KMS-11 (cell line): ENCODE measurements at regions not wholly inside any gene's neighbourhood (a gene's known extent, or its start where the extent isn't known, plus 50 kb on each side); places are given as distances from the start of the nearest gene placed in this dataset.
"Not testable (repeated sequence)": the region's sequence is repeated elsewhere in the genome, so short reads cannot be mapped to it uniquely, and the experiment has no call there.

Experiments
- H2AFZ ChIP-seq: fragments of 200-600 bp; sonication (generic); 2 replicates; pipeline ENCODE4 v1.6.1; 2016; ENCODE audit warnings: antibody characterized with exemption, mixed run types, low read depth
- H3K27ac ChIP-seq: fragments of 200-600 bp; sonication (generic); 2 replicates; pipeline ENCODE4 v1.6.1; 2016; ENCODE audit warnings: mild to moderate bottlenecking, mixed run types
- H3K27me3 ChIP-seq: fragments of 200-600 bp; sonication (generic); 2 replicates; pipeline ENCODE4 v1.6.1; 2017; ENCODE audit warnings: mild to moderate bottlenecking, low read depth, mixed run types, moderate library complexity; ENCODE audit not compliant: insufficient read depth
- H3K36me3 ChIP-seq: fragments of 200-600 bp; sonication (generic); 2 replicates; pipeline ENCODE4 v1.6.1; 2017; ENCODE audit warnings: mild to moderate bottlenecking, mixed run types; ENCODE audit not compliant: insufficient read depth
- H3K4me1 ChIP-seq: fragments of 200-600 bp; sonication (generic); 2 replicates; pipeline ENCODE4 v1.6.1; 2016; ENCODE audit warnings: mild to moderate bottlenecking, low read depth, mixed run types; ENCODE audit not compliant: poor library complexity, severe bottlenecking
- H3K4me2 ChIP-seq: fragments of 200-600 bp; sonication (generic); 2 replicates; pipeline ENCODE4 v1.7.0; 2016; ENCODE audit warnings: mild to moderate bottlenecking, mixed run types
- H3K4me3 ChIP-seq: fragments of 200-600 bp; sonication (generic); IDR thresholded peaks from 2 replicates; pipeline ENCODE4 v1.6.1; 2017; ENCODE audit warnings: low read depth, low read length, mixed read lengths; ENCODE audit not compliant: insufficient read depth
- H3K79me2 ChIP-seq: fragments of 200-600 bp; sonication (generic); 2 replicates; pipeline ENCODE4 v1.6.1; 2016; ENCODE audit warnings: low read depth, mixed run types; ENCODE audit not compliant: insufficient read depth
- H3K9ac ChIP-seq: fragments of 200-600 bp; sonication (generic); 2 replicates; pipeline ENCODE4 v1.6.1; 2016; ENCODE audit warnings: mild to moderate bottlenecking, mixed run types
- H4K20me1 ChIP-seq: fragments of 200-600 bp; sonication (generic); 2 replicates; pipeline ENCODE4 v1.6.1; 2016; ENCODE audit warnings: mild to moderate bottlenecking, mixed run types; ENCODE audit not compliant: insufficient read depth
- TF ChIP-seq, protein P1 (sequence below): fragments of 200-600 bp; sonication (generic); conservative IDR thresholded peaks from 2 replicates; pipeline ENCODE4 v1.6.1; 2017; ENCODE audit warnings: low read depth, mild to moderate bottlenecking, antibody characterized with exemption, low read length, moderate library complexity, mixed read lengths

DNA sequence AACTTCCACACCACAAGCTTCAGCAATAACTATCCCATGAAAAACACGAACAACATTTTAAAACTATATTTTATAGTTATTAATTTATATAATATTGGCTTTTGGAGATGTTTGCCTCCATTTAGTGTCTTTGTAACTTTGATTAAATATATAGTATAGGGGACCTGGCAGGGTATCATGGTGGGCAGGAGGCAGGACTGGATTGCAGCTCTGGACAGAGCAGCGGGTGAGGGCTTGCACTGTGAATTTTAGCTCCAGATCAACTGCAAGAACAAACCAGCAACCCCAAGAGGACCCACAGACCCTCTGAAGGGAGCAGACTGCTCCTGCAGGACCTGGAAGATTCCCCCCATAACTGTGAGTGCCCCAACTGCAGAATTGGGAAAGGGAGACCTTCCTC, 777.9 kb downstream of the KCNJ2 start:
- no peak overlapping the region for H3K27ac ChIP-seq
- H3K4me3 ChIP-seq = no peak overlapping the region
- H3K4me1 ChIP-seq = no peaks in the 10 kb centered on the region
- H4K20me1 ChIP-seq = no peaks in the 10 kb centered on the region
- no peak overlapping the region for H3K4me2 ChIP-seq
- H3K36me3 ChIP-seq = no peaks in the 10 kb centered on the region
- no peak overlapping the region for H2AFZ ChIP-seq
- no peak overlapping the region for H3K9ac ChIP-seq
- TF ChIP-seq, protein P1, sequence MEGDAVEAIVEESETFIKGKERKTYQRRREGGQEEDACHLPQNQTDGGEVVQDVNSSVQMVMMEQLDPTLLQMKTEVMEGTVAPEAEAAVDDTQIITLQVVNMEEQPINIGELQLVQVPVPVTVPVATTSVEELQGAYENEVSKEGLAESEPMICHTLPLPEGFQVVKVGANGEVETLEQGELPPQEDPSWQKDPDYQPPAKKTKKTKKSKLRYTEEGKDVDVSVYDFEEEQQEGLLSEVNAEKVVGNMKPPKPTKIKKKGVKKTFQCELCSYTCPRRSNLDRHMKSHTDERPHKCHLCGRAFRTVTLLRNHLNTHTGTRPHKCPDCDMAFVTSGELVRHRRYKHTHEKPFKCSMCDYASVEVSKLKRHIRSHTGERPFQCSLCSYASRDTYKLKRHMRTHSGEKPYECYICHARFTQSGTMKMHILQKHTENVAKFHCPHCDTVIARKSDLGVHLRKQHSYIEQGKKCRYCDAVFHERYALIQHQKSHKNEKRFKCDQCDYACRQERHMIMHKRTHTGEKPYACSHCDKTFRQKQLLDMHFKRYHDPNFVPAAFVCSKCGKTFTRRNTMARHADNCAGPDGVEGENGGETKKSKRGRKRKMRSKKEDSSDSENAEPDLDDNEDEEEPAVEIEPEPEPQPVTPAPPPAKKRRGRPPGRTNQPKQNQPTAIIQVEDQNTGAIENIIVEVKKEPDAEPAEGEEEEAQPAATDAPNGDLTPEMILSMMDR = no peak
- no peaks in the 10 kb centered on the region for H3K79me2 ChIP-seq
- no peaks in the 10 kb centered on the region for H3K27me3 ChIP-seq

DNA sequence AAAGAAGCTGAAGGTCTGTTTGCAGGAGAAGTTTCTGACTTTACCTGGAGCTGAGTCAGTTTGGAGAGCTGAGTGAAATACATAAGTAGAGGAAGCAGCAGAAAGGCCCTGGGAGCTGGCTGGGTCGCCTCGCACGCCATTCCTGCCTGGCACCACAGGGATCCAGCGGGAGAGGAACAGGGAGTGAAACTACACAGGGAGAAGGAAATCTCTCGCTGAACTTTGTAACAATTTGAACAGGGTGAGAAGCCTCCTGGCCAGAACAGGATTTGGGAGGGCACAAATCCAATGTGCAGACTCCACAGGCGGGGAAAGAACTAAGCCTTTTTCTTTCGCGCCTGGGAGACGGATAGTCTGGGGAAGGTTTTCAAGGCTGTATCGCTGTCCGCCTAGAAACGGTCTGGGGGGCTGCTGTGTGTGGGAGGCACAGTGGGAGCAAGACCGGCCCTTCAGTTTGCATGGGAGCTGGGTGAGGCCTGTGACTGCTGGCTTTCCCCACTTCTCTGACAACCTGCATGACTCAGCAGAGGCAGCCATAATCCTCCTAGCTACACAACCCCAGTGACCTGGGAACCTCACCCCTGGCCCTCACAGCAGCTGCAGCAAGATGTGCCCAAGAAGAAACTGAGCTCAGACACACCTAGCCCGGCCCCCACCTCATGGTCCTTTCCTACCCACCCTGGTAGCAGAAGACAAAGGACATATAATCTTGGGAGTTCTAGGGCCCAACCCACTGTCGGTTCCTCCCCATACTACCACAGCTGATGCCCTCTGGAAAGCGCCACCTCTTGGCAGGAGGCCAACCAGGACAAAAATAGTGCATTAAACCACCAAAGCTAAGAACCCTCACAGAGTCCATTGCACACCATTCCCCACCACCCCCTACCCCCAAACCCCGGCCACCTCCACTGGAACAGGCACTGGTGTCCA, 778.6 kb downstream of the KCNJ2 start:
- no peaks in the 10 kb centered on the region for H3K79me2 ChIP-seq
- no peaks in the 10 kb centered on the region for H3K27me3 ChIP-seq
- H3K4me1 ChIP-seq = no peaks in the 10 kb centered on the region
- H3K4me3 ChIP-seq = no peak overlapping the region
- no peak overlapping the region for H3K4me2 ChIP-seq
- H4K20me1 ChIP-seq = no peaks in the 10 kb centered on the region
- no peak overlapping the region for H3K27ac ChIP-seq
- H2AFZ ChIP-seq = no peak overlapping the region
- no peak overlapping the region for H3K9ac ChIP-seq
- H3K36me3 ChIP-seq = no peaks in the 10 kb centered on the region
- TF ChIP-seq, protein P1 = no peak

DNA sequence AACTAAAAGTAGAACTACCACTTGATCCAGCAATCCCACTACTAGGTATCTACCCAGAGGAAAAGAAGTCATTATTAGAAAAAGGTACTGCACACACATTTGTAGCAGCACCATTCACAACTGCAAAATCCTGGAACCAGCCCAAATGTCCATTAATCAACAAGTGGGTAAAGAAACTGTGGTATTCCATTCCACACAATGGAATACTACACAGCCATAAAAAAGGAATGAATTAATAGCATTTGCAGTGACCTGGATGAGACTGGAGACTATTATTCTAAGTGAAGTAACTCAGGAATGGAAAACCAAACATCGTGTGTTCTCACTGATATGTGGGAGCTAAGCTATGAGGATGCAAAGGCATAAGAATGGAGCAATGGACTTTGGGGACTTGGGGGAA, 783.8 kb downstream of the KCNJ2 start:
- H3K9ac ChIP-seq, H3K4me1 ChIP-seq, H2AFZ ChIP-seq, H3K4me3 ChIP-seq, H3K27ac ChIP-seq, H3K36me3 ChIP-seq, H3K27me3 ChIP-seq, H3K79me2 ChIP-seq, H3K4me2 ChIP-seq, H4K20me1 ChIP-seq: not testable (repeated sequence)

DNA sequence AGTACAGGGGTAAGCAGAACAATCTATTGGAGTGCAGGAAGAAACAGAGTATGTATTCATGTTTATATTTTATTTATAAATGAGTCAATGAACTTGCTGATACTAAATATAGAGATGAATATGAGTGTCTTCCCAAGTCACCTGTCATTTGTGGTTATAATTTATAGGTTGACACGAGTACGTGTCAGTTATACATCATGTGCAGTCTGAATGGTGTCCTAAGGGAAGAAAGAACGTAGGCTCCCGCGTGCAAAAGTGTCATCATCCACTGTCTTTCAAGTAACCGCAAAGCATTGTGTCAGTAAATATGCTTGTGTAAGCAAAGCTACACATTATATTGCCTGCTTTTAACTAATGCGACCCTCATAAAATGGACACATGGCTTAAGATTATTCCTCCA, 786.1 kb downstream of the KCNJ2 start:
- H3K27ac ChIP-seq = no peak overlapping the region
- TF ChIP-seq, protein P1 = no peak
- H3K36me3 ChIP-seq = no peaks in the 10 kb centered on the region
- no peaks in the 10 kb centered on the region for H3K79me2 ChIP-seq
- no peaks in the 10 kb centered on the region for H4K20me1 ChIP-seq
- H3K27me3 ChIP-seq = no peaks in the 10 kb centered on the region
- no peaks in the 10 kb centered on the region for H3K4me1 ChIP-seq
- no peak overlapping the region for H3K9ac ChIP-seq
- no peak overlapping the region for H3K4me2 ChIP-seq
- H2AFZ ChIP-seq = no peak overlapping the region
- H3K4me3 ChIP-seq = no peak overlapping the region

DNA sequence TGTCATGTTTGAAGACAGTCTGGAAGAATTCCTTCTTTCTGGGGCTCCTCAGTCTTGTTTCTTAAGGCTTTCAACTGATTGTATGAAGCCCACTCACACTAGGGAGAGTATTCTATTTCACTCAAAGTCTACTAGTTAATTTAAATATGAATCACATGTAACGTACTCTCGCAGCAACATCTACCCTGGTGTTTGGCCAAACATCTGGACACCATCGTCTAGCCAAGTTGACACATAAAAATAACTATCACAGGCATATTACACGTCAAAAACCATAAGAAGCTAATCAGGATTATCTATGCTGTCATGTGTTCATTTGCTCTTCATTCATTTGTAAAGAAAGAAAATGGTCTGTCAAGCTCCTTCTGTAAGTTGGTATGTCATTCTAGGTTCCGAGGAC, 787.4 kb downstream of the KCNJ2 start:
- Histone ChIP-seq H3K9ac (no peak overlapping the region), H3K27ac (no peak overlapping the region), H4K20me1 (no peaks in the 10 kb centered on the region), H3K79me2 (no peaks in the 10 kb centered on the region), H2AFZ (no peak overlapping the region), H3K27me3 (no peaks in the 10 kb centered on the region), H3K4me3 (no peak overlapping the region), H3K4me2 (no peak overlapping the region), H3K36me3 (no peaks in the 10 kb centered on the region), H3K4me1 (no peaks in the 10 kb centered on the region)
- TF ChIP-seq, protein P1 = no peak
